Heart left ventricle (tissue), 16 donors: ENCODE measurements at regions not wholly inside any gene's neighbourhood (a gene's known extent, or its start where the extent isn't known, plus 50 kb on each side); places are given as distances from the start of the nearest gene placed in this dataset.

Source experiments
- ATAC-seq, 4 donors: fragments of 200-7000 bp; cut with Tn5 transposase; one replicate each; pipeline ENCODE4 v1.9.1; 2020 to 2022; ENCODE audit warnings: moderate library complexity in 4 of 4, mild to moderate bottlenecking in 3 of 4, moderate number of reproducible peaks in 1 of 4
- DNase-seq, 5 donors: peaks; one replicate each; pipeline ENCODE4 v3.0.0-alpha.2; 2020
- H3K27ac ChIP-seq, 12 donors: fragments of 200-600 bp; sonication (generic) in 4 of 12; one replicate each; pipeline versions ENCODE4 v1.5.0 to v1.8.0; 2016 to 2022; ENCODE audit warnings: mild to moderate bottlenecking in 2 of 12
- H3K27me3 ChIP-seq, 9 donors: fragments of 200-600 bp; sonication (generic) in 2 of 9; one replicate each; pipeline versions ENCODE4 v1.5.1 to v1.8.0; 2016 to 2022; ENCODE audit warnings: mild to moderate bottlenecking in 3 of 9
- H3K36me3 ChIP-seq, 9 donors: fragments of 200-600 bp; sonication (generic) in 2 of 9; one replicate each; pipeline versions ENCODE4 v1.5.0 to v1.8.0; 2018 to 2022; ENCODE audit warnings: mild to moderate bottlenecking in 2 of 9
- H3K4me1 ChIP-seq, 12 donors: fragments of 200-600 bp; sonication (generic) in 4 of 12; one replicate each; pipeline versions ENCODE4 v1.5.0 to v1.8.0; 2016 to 2022; ENCODE audit warnings: mild to moderate bottlenecking in 3 of 12
- H3K4me3 ChIP-seq, 12 donors: fragments of 200-600 bp; sonication (generic) in 4 of 12; one replicate each; pipeline versions ENCODE4 v1.5.0 to v1.8.0; 2017 to 2022; ENCODE audit warnings: mild to moderate bottlenecking in 9 of 12, moderate library complexity in 4 of 12
- H3K9me3 ChIP-seq, 12 donors: fragments of 200-600 bp; sonication (generic) in 4 of 12; one replicate each; pipeline versions ENCODE4 v1.5.0 to v1.8.0; 2016 to 2022; ENCODE audit warnings: mild to moderate bottlenecking in 1 of 12
- POLR2A ChIP-seq, 2 donors: fragments of 450-650 bp; IDR thresholded peaks; one replicate each; pipeline ENCODE4 v1.6.1; 2017; ENCODE audit warnings: antibody characterized with exemption in 2 of 2, mild to moderate bottlenecking in 2 of 2, moderate library complexity in 2 of 2
- WGBS, 4 donors: extraction: QIAGEN DNeasy Blood & Tissue Kit in 2 of 4; methylation state at CpG; one replicate each; pipeline versions ENCODE4 v1.1.5 to v1.1.7; 2013 to 2018; 5-methylcytosine and 5-hydroxymethylcytosine counted together
- intact Hi-C, 10 donors: fragments of 100-400 bp; cut with DNase I; formaldehyde crosslinking; loops; one replicate each; pipeline versions ENCODE4 v1.11.1 to v1.14.2; 2022
- TF ChIP-seq, protein P1 (sequence below), 12 donors: fragments of 200-600 bp; sonication (generic) in 4 of 12; IDR thresholded peaks; one replicate each; pipeline versions ENCODE4 v1.5.0 to v1.8.0; 2018 to 2022; ENCODE audit warnings: antibody characterized with exemption in 12 of 12, mild to moderate bottlenecking in 5 of 12
- donor health status: ischemic (EF 13 %, LVEDD 7.1; RV severe dilation, severe dysfunction).
- donor health status: healthy with polysubstance abuse.
- donor health status: DM: no; HTN: yes; CAD: no.
- donor health status: DM: no; HTN: no; CAD: no.
- donor health status: ischemic (EF 25% LVEDD 6.9; RV normal size, moderate dysfunction).
- donor health status: ischemic (EF 25% LVEDD 5.7; RV mildly dilated, moderate dysfunction).
- donor health status: healthy.
- donor health status: DM: yes; HTN: yes; CAD: no.
- donor health status: ischemic (EF 35%, LVEDD 5.7; RV mildly dilated, moderate dysfunction).
- donor health status: nonischemic (EF 11% LVEDD 7.7; RV severe dilation, severe dysfunction).
- donor health status: DM: yes; HTN: yes; CAD: no.
- donor health status: PGD.
- donor health status: ischemic (EF 29% LVEDD 5.4; RV normal size, mild dysfunction).
- donor health status: nonischemic (EF 23%, LVEDD 6.1; RV moderate dilation, normal function).

DNA sequence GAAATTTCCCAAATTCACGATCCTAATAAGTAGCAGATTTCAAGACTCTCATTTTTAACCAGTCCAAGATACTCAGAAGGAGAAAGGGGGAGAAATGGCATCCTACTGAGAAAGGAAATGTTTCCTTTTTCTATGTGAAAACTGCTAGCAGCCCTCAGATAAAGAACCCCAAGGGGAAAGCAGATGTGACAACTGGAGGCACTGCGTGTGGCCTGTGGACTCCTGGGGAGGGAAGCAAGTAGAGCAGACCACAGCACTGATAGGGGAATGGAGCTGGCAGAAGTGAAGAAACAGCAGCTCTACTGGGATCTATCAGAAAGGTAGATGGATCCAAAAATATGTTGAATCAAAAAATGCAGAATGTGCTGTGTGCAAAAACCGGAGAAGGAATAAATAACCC, 239.7 kb upstream of the API5 start:
- Histone ChIP-seq H3K27me3 (no peaks in the 10 kb centered on the region), H3K9me3 (peaks cover 0 to 15% (median 0%) of the 10 kb centered on the region in 12 donors), H3K4me1 (no peaks in the 10 kb centered on the region), H3K27ac (no peak overlapping the region), H3K36me3 (no peaks in the 10 kb centered on the region), H3K4me3 (no peak overlapping the region)
- intact Hi-C loops: no loop called here
- no peak for TF ChIP-seq POLR2A (IDR thresholded peaks at IDR 0.05)
- TF ChIP-seq, protein P1, sequence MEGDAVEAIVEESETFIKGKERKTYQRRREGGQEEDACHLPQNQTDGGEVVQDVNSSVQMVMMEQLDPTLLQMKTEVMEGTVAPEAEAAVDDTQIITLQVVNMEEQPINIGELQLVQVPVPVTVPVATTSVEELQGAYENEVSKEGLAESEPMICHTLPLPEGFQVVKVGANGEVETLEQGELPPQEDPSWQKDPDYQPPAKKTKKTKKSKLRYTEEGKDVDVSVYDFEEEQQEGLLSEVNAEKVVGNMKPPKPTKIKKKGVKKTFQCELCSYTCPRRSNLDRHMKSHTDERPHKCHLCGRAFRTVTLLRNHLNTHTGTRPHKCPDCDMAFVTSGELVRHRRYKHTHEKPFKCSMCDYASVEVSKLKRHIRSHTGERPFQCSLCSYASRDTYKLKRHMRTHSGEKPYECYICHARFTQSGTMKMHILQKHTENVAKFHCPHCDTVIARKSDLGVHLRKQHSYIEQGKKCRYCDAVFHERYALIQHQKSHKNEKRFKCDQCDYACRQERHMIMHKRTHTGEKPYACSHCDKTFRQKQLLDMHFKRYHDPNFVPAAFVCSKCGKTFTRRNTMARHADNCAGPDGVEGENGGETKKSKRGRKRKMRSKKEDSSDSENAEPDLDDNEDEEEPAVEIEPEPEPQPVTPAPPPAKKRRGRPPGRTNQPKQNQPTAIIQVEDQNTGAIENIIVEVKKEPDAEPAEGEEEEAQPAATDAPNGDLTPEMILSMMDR (IDR thresholded peaks at IDR 0.05): no peak
- no peak for ATAC-seq
- WGBS, 4 donors: 46 to 69% (median 49%) methylated on average over 3 of the region's 3 CpGs
- DNase-seq: no peak

GRCh38 chr11:43072911-43073310, 238.9 kb upstream of the API5 start:
- Histone ChIP-seq H3K36me3 (no peaks in the 10 kb centered on the region), H3K27ac (no peak overlapping the region), H3K27me3 (no peaks in the 10 kb centered on the region), H3K4me3 (no peak overlapping the region), H3K4me1 (no peaks in the 10 kb centered on the region), H3K9me3 (peaks cover 0 to 15% (median 0%) of the 10 kb centered on the region in 12 donors)
- WGBS, 4 donors: 43 to 66% (median 54%) methylated on average over 4 of the region's 4 CpGs
- intact Hi-C loops: no loop called here
- TF ChIP-seq, protein P1 (IDR thresholded peaks at IDR 0.05): no peak
- no peak for TF ChIP-seq POLR2A (IDR thresholded peaks at IDR 0.05)
- ATAC-seq: no peak
- no peak for DNase-seq

- ATAC-seq: no peak
- intact Hi-C loops: no loop called here
Measured at GRCh38 chr11:43074810-43075209, 237.0 kb upstream of the API5 start.

GRCh38 chr11:43101113-43101512, 210.7 kb upstream of the API5 start:
- H3K4me3 ChIP-seq: no peak overlapping the region
- H3K36me3 ChIP-seq: no peaks in the 10 kb centered on the region
- DNase-seq (no peak), ATAC-seq (no peak)
- no peaks in the 10 kb centered on the region for H3K9me3 ChIP-seq
- H3K4me1 ChIP-seq: no peaks in the 10 kb centered on the region
- intact Hi-C loops: loop anchor here in 1 of 10 donors (10.0 kb wide), 1 partner anchor 64 kb away; no protein-coding TSS in a partner anchor
- TF ChIP-seq, protein P1 (IDR thresholded peaks at IDR 0.05): no peak
- TF ChIP-seq POLR2A (IDR thresholded peaks at IDR 0.05): no peak
- H3K27me3 ChIP-seq: no peaks in the 10 kb centered on the region
- H3K27ac ChIP-seq: no peak overlapping the region

More at GRCh38 chr11:43074810-43075209, 237.0 kb upstream of the API5 start:
- Histone ChIP-seq H3K27ac (no peak overlapping the region), H3K36me3 (no peaks in the 10 kb centered on the region), H3K4me1 (no peaks in the 10 kb centered on the region), H3K4me3 (no peak overlapping the region), H3K27me3 (no peaks in the 10 kb centered on the region), H3K9me3 (peaks cover 0 to 15% (median 0%) of the 10 kb centered on the region in 12 donors)
- TF ChIP-seq, protein P1 (IDR thresholded peaks at IDR 0.05): no peak
- no peak for TF ChIP-seq POLR2A (IDR thresholded peaks at IDR 0.05)
- DNase-seq: no peak
